ENCODE measurements at regions not wholly inside any gene's neighbourhood (a gene's known extent, or its start where the extent isn't known, plus 50 kb on each side); places are given as distances from the start of the nearest gene placed in this dataset.

DNA sequence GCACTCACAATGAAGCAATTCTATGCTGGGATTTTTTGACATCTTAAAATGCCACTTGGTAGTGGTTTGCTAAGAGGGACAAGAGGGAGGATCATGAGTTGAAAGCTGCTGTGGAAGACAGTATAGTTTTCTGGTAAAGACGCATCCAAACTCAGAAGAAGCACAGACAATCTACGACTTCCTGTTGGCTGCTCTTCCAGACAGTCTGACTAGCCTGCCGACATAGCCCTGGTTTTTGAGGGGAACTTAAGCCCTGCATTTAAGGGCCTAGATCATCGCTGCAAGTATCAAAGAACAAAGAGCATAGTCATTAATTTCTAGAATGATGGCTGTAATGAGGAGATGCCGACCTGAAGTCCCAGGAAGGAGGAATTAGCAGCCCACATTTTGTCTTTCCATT is 99.9 kb upstream of the IKZF1 start:
- intact Hi-C loops (cut with DNase I): no loop called here

DNA sequence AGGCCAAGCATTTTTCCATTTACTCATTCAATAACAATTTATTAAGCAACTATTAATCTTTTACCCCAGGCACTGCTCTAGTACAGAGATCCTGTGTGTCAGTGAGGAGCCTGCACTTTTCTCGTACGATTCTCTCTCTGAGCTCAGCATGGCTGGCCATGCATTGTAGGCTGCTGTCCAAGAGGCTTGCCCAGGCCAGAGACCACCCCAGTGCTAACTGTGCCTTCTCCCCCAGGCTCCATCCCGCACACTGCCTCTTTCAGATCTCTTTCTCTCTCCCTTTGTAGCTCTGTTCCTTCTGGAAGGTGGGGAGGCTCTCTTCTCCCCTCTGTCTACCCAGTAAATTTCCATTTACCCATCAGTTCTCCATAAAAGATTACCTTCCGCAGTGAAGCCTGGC is 101.0 kb upstream of the IKZF1 start:
- Histone ChIP-seq H3K27me3 (ENCODE audit: low read depth) (no peaks in the 10 kb centered on the region), H3K9me3 (no peaks in the 10 kb centered on the region), H3K27ac (no peak overlapping the region), H3K36me3 (no peaks in the 10 kb centered on the region), H3K4me3 (no peak overlapping the region), H3K4me1 (peaks cover 13% of the 10 kb centered on the region)
- ATAC-seq (no peak), DNase-seq (no peak)
- intact Hi-C loops (cut with DNase I): no loop called here
- TF ChIP-seq, protein P1, sequence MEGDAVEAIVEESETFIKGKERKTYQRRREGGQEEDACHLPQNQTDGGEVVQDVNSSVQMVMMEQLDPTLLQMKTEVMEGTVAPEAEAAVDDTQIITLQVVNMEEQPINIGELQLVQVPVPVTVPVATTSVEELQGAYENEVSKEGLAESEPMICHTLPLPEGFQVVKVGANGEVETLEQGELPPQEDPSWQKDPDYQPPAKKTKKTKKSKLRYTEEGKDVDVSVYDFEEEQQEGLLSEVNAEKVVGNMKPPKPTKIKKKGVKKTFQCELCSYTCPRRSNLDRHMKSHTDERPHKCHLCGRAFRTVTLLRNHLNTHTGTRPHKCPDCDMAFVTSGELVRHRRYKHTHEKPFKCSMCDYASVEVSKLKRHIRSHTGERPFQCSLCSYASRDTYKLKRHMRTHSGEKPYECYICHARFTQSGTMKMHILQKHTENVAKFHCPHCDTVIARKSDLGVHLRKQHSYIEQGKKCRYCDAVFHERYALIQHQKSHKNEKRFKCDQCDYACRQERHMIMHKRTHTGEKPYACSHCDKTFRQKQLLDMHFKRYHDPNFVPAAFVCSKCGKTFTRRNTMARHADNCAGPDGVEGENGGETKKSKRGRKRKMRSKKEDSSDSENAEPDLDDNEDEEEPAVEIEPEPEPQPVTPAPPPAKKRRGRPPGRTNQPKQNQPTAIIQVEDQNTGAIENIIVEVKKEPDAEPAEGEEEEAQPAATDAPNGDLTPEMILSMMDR (IDR thresholded peaks at IDR 0.05): no peak

More for the DNA sequence above, 99.9 kb upstream of the IKZF1 start:
- H3K36me3 ChIP-seq: no peaks in the 10 kb centered on the region
- peaks cover 13% of the 10 kb centered on the region for H3K4me1 ChIP-seq
- H3K9me3 ChIP-seq: no peaks in the 10 kb centered on the region
- ATAC-seq (no peak), DNase-seq (no peak)
- no peak overlapping the region for H3K27ac ChIP-seq
- no peaks in the 10 kb centered on the region for H3K27me3 ChIP-seq (ENCODE audit: low read depth)
- TF ChIP-seq, protein P1 (IDR thresholded peaks at IDR 0.05): no peak
- H3K4me3 ChIP-seq: no peak overlapping the region

DNA sequence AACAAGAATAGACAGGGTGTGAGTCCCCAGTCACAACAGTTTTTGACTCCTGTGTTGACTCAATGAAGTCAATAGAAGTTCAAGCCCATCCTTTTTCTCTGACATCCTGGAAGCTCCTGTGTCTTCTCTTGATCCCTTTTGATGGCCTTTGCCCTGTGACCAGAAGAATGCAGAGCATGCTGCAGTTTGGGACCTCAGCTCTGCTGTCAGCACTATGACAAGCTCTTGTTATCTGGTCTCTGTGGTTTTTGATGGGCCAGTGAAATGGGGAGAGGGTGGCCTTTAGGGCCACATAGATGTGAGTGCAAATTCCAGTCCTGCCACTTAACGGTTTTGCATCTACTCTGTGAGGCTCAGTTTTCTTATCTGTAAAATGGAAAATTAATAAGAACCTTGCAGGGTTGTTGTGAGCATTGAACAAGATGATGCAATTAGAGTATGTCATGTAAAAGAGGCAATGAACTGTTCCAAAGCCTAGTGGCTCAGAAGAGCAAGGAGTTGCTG is 102.4 kb upstream of the IKZF1 start:
- Histone ChIP-seq H3K4me3 (no peak overlapping the region), H3K9me3 (no peaks in the 10 kb centered on the region), H3K36me3 (no peaks in the 10 kb centered on the region), H3K27ac (no peak overlapping the region), H3K27me3 (ENCODE audit: low read depth) (no peaks in the 10 kb centered on the region), H3K4me1 (peaks cover 4% of the 10 kb centered on the region)
- intact Hi-C loops (cut with DNase I): no loop called here
- ATAC-seq (no peak), DNase-seq (no peak)
- TF ChIP-seq, protein P1 (IDR thresholded peaks at IDR 0.05): no peak

DNA sequence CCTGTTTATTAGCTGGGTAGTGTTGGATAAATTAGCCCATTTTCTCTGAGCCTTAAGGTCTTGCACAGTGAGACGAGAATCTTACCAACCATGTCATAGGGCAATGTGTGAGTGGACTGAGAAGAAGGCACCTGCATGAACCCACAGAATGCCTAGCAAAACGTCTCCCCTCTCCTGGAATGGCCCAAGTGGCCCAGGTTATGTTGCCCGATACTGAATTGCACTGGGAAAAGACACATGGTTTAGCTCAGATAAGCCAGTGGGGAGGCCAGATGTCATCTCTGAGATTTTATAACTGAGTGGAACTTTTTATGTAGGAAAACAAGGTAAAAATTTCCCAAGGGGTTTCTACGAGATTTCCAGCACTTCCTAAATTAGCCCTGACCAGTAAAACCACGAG is 104.7 kb upstream of the IKZF1 start:
- no peak overlapping the region for H3K4me3 ChIP-seq
- TF ChIP-seq, protein P1 (IDR thresholded peaks at IDR 0.05): no peak
- H3K9me3 ChIP-seq: no peaks in the 10 kb centered on the region
- H3K27me3 ChIP-seq (ENCODE audit: low read depth): no peaks in the 10 kb centered on the region
- no peak for DNase-seq
- H3K4me1 ChIP-seq: no peaks in the 10 kb centered on the region
- H3K27ac ChIP-seq: no peak overlapping the region
- H3K36me3 ChIP-seq: no peaks in the 10 kb centered on the region
- intact Hi-C loops (cut with DNase I): no loop called here
- ATAC-seq: no peak

DNA sequence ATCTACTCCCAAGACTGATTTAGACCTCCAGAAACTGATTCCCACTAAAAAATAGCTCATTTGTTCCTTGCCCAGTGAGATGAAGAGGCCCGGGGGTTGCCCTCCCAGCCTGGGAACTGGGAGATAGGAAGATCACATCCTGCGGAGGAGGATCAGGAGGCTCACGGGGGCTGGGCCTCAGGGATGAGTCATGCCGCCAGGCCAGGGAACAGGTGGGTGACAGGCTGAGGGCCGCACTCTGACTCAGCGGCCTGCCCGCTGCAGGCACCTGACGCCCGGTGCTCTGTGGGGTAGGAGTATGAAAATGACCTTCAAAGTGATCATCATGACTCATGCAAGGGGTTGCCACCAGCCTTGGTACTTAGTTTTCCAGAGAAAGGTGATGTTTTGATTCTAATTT is 104.5 kb upstream of the ZPBP start:
- no peak overlapping the region for H3K27ac ChIP-seq
- no peak for DNase-seq
- TF ChIP-seq, protein P1 (IDR thresholded peaks at IDR 0.05): no peak

DNA sequence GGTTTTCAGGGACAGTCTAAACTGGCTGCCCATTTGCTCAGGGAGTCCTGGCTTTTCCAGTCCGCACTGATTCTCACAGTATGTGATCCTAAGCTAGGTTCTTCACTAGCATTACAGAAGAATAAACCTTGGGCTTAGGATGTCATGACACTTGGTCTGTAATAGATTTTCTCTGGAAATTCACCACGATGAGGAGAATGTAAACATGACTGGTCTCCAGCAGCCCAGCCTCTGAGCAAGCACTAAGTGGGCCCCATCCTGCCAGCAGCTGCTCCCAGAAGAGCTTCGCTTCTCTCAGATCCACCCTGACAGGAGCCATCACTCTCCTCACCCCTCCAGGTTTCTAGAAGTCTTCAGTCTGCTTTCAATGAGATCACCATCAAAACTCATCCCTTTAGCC is 103.7 kb upstream of the ZPBP start:
- Histone ChIP-seq H3K9me3 (no peaks in the 10 kb centered on the region), H3K27ac (no peak overlapping the region), H3K4me3 (no peak overlapping the region), H3K36me3 (no peaks in the 10 kb centered on the region), H3K27me3 (ENCODE audit: low read depth) (peaks cover 4% of the 10 kb centered on the region), H3K4me1 (no peaks in the 10 kb centered on the region)
- intact Hi-C loops (cut with DNase I): no loop called here
- no peak for ATAC-seq
- TF ChIP-seq, protein P1 (IDR thresholded peaks at IDR 0.05): no peak
- DNase-seq: no peak

More for the DNA sequence above, 104.5 kb upstream of the ZPBP start:
- H3K4me1 ChIP-seq: no peaks in the 10 kb centered on the region
- no peak overlapping the region for H3K4me3 ChIP-seq
- intact Hi-C loops (cut with DNase I): no loop called here
- no peaks in the 10 kb centered on the region for H3K9me3 ChIP-seq
- no peaks in the 10 kb centered on the region for H3K36me3 ChIP-seq
- ATAC-seq: no peak
- peaks cover 4% of the 10 kb centered on the region for H3K27me3 ChIP-seq (ENCODE audit: low read depth)

Measured in lower lobe of right lung (tissue), 2 donors.